ENCODE measurements at regions not wholly inside any gene's neighbourhood (a gene's known extent, or its start where the extent isn't known, plus 50 kb on each side); places are given as distances from the start of the nearest gene placed in this dataset.
"Not testable (repeated sequence)": the region's sequence is repeated elsewhere in the genome, so short reads cannot be mapped to it uniquely, and the experiment has no call there.

DNA sequence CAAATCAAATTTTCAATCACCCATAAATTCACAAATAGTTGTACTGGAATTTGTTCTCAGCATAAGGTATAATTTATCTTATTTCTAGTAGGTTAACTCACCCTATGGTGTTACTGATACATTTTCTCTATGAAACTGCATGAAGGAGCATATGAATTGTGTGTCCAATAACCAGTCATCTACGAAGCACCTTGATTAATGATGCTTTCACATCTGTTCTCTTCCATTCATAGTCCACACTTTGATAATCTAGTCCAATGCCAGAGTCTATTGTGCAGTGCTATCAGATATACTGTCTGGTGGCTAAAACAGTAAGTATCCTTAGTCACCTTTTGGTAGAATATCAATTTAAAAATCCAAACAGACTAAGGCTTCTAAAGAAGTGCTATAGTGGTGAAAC lies 876.0 kb downstream of the RPS29 start:
- DNase-seq (ENCODE audit: low read depth): no peak

DNA sequence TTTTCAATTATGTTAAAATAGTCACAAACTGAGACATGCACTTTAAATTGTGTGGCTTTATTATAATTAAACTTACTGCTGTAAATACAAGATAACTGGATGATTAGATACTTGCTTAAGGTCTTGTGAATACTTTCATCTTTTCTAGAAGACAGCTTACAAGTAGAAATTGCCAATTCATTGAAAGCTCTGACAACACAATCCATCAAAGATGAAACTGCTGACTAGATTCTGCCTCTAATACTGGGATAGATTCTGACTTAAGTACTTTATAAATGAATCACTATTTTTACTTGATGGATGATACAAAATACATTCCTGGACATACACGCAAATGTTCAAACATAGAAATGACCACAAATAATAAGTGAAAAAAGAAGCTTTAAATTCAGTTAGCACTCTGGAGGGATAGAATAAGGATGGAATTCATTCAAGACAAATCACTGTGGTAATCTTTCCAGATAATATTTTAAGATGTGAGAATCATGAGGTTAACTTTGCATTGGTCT lies 876.8 kb downstream of the RPS29 start:
- DNase-seq (ENCODE audit: low read depth): no peak

DNA sequence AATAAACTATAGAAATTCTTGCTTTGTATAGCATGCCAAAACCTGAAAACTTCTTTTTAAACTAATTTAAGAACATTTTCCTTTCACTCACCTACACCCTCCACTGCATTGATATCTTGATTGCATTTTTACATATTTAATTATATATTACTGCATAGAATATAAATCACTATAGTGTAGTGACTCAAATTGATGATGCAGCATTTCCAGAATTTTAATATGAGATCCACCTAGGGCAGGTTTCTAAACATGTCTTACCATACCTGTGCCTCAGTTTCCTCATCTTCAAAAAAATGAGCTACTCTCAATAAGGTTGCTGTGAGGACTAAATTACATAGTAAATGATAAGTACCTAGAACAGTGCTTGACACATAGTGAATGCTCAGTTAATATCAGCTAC lies 881.5 kb downstream of the RPS29 start:
- no peak for DNase-seq (ENCODE audit: low read depth)

DNA sequence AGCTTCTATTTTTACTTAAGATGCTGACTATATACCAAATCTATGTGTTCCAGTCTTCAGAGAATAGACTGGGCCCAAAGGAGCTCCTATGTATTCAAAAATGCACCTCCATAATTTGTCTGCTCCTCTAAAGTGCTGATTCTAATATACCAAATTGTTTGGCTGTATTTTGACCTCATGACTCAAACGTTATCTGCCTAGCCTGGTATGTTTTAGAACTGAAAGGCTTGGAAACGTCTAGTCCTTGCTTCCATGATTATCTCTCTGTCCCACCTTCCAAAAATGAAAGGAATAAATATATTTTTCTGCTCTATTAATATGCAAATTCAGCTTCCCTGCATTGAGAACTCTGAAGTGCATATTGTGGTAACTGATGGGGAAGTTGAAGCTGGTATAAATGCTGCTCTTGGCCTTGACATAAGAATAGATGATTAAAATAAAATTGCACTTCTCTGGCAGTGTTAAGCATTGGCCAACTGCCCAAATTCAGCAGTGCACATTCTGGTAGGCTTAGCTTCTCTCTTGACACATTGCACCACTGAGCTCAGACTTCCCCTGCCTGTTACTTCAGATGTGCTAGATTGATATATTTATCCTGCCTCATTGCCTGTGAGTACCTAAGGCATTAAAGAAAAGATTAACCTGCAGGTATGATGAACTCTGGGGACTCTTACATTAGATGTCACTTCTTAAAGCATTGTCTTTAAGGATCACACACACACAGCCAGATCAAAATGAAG lies 882.3 kb downstream of the RPS29 start:
- no peak for DNase-seq (ENCODE audit: low read depth)

DNA sequence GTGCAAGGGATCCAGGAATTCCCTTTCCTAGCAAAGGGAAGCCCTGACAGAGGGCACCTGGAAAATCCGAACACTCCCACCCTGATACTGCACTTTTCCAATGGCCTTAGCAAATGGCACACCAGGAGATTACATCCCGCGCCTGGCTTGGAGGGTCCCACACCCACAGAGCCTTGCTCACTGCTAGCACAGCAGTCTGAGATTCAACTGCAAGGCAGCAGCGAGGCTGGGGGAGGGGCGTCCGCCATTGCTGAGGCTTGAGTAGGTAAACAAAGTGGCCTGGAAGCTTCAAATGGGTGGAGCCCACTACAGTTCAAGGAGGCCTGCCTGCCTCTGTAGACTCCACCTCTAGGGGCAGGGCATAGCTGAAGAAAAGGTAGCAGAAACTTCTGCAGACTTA lies 888.8 kb downstream of the RPS29 start:
- DNase-seq (ENCODE audit: low read depth): not testable (repeated sequence)

DNA sequence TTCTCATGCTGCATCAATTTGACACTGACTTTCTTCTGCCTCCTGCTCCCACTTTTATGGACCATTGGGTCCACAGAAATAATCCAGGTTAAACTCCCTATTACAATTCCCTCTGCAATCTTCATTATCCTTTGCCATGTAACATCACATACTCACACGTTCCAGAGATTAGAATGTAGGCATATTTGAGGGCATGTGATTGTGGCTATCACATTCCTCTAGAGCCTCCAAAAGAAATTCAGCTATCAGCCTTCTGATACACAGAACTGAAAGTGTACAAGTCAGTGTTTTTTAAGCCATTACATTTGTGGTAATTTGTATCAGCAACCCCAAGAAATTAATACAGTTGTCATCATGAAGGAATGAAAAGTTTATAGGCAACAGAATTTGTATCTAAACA lies 892.4 kb downstream of the RPS29 start:
- DNase-seq (ENCODE audit: low read depth): no peak

DNA sequence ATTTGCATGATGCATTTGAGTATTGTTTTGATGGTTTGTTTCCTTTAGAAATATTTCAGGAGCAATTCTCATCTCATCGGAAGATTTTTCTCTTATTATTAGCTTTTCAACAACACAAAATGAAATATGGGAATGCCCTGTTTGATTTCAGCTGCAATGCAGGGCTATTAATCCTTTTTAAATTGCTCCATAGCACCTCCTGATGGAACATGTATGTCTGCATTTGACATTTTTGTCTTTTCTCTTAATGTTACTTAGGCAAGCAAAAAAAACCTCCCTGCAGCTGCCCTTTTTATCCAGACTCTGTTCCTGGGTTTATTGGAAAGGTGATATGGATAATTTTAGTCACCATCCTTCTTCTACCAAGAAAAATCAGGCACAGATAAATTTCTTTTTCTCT lies 895.8 kb downstream of the RPS29 start:
- DNase-seq (ENCODE audit: low read depth): no peak

DNA sequence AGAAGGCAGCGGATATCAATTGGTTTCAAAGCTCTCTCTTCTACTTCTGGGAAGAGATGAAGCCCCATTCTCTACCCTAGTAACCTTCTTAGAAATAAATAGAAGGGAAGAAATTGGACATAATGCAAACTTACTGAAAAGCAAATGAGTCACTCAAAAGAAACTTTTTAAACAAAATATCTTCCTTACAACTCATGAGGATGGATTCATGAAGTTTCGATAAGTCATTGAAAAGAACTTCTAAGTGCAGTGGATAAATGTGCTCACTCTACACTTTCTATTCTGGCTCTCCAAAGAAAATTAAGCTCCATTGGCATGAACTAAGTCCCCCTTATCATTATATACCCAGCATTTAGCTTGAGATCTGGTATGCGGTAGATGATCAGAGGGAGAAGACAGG lies 899.5 kb downstream of the RPS29 start:
- no peak for DNase-seq (ENCODE audit: low read depth)

DNA sequence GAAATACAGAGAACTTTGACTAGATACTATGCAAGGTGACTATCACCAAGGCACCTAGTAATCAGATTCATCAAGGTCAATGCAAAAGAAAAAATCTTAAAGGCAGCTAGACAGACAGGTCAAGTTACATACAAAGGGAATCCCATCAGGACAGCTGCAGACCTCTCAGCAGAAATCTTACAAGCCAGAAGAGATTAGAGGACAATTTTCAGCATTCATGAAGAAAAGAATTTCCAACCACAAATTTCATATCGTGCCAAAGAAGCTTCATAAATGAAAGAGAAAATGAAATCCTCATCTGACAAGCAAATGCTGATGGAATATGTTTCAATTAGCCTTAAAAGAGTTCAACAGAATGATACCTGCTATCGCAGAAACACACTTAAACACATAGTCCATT lies 913.7 kb downstream of the RPS29 start:
- no peak for DNase-seq (ENCODE audit: low read depth)

DNA sequence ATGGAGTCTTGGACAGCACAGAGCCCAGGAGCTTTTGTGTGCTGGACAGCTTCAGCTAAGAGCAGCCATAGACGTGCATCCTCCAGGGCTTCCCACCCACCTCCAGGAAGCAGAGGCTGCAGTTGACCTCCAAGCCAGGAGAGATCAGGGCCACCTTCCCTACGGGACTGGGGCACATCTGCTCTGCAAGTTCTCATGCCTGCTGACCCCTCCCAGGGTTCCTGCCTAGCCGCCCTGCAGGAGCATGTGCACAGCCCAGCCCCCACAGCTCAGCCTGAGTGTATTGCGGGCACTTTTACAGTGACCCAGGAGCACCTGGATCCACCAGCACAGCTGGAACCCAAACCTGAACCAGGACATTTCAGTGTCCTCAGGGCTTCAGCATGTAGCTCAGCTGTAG lies 915.2 kb downstream of the RPS29 start:
- DNase-seq (ENCODE audit: low read depth): no peak

DNA sequence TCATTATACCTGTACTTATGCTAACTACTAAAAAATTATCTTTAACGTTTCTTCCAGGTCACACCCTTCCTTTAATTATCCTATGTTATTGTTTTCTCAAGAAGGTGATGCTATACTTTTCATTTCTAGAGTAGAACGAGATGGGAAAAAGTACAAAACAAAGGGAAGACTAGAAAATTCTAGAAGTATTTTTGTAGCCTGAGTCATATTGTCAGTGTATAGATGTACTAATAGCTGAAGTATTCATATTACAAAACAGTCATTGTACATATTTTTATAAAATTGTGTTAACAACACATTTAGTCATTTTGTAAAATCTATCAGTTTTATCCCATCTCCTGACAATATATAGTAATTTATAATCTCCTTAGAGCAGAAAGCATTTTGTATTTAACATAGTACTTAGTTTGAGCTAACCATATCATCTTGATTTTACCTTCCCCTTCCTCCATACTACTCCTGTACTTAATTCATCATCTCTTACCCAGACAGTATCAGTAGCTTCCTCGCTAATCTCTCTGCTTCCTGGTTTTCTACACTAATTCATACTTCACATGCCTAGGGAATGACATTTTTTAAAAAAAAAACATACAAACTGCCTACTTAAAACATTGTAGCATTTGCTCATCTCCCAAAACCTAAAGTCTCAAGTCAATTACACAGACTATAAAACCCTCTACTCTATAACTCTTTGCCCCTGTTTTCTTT lies 920.9 kb downstream of the RPS29 start:
- no peak for DNase-seq (ENCODE audit: low read depth)

DNA sequence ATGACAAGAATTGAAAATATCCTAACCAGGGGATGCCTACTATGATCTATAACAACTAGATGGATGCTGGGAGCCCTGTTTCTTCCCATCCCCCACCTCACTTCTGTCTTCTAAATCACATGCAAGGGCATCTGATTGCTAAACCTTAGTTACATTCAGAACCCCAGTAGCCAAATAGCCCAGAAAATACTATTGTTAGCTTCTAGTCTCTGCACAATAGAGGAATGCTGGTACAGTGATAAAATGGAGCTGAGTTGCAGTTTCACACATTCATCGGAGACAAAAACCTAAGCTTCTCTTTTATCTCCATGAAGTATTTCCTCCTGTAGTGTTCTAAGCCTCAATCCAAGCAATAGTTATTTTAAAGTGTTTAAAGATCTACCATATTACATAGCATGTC lies 942.9 kb downstream of the RPS29 start:
- DNase-seq (ENCODE audit: low read depth): no peak

DNA sequence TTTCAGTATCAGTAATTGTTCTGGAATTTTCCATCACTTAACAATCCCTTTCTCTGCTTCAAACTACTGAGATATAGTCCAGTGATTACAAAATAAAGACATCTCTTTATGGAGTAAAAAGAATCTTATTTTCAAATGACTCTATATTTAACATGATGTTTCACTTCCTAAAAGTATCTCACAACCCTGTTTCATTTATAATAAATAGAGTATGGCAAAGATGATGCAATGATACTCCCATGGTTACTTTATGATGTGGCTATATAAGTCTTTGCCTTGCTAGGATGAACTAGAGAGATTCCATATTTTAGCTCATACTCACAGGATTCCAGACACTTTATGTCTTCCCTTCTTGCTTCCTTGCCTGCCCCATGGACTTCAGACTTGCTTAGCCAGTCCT lies 953.5 kb upstream of the MDGA2 start:
- no peak for DNase-seq (ENCODE audit: low read depth)

DNA sequence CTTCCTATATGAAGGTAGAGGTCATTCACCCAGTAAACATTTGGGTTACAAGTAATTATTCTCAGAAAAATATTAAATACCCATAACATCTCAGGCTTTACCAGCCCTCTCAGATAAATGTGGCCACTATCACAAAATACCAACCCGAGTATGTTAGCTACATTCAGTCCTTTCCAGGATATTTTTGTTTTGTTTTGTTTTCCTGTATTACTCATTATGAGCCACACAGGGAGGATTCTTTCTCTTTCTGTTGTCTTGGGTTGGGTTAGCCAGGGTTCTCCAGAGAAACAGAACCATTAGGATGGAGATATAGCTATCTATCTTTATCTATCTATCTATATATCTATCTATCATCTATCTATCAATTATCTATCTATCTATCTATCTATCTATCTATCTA lies 947.6 kb upstream of the MDGA2 start:
- DNase-seq (ENCODE audit: low read depth): no peak

DNA sequence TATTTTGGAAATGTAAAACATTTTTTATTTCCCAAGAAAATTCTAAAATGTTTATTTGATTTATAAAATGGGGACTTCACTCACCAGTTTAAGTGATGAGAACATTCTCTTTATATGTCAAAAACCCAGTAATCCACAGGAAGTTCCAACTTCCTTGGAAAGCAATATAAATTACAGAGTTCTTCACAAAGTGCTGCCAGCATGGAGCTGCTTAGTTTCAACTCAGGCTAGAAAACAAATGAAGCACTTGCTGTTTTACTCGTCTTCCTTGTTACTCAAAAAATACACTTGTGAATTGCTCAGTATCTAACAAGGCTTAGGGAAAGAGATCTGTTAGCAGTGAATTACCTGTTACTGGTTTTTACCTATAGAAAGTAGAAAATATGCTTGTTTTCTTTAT lies 942.7 kb upstream of the MDGA2 start:
- DNase-seq (ENCODE audit: low read depth): no peak

DNA sequence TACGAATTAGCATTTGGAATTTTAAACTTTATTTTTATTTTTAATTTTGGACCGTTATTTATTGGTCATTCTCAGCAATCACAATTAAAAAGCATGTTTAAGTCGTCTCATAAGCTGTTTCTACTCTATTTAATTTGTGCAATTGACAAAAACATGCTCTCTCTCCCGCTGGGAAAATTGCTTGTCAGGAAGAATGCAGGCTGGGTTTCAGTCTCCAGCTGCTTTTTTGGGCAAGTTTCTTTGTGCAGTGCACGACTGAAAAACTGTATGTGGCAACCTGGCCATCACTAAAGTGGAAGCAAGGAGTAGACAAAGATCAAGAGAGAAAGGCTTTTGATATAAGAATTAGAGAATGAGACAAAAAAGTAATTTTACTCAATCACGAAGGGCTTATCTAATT lies 941.5 kb upstream of the MDGA2 start:
- no peak for DNase-seq (ENCODE audit: low read depth)

DNA sequence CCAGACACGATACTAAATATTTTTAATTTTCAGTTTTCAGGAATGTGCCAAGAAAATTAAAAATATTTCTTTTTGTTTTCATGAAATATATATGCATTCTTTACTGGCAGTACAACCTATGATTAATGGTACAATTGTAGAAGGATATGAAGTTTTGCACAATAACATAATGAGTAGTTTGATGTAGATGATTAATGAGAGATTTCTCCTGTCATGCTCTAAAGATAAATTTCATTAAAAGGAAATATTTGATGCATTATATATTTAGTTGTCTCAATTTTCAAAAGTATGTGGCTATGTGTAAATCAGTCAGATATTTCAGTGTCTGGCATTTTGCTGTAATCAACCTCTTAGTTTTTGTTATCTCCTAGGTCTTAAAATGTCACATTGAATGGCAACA lies 940.2 kb upstream of the MDGA2 start:
- no peak for DNase-seq (ENCODE audit: low read depth)

DNA sequence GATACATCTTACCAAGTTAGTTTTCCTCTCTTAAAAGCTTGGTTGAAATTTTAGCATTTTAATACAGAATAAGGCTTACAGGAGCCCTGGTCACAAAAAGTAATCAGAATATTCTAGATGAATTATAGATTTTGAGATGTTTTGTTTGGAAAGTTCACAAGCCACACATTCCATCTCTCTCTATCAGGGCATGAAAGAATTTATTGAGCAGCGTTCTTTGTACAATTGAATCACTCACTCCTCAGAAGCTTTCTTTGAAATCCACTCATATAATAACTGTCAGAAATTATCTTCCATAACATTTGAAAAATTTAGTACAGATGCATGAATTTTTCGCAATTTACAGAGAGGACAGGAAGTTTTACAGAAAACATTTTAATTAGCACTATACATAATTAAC lies 938.6 kb upstream of the MDGA2 start:
- no peak for DNase-seq (ENCODE audit: low read depth)

DNA sequence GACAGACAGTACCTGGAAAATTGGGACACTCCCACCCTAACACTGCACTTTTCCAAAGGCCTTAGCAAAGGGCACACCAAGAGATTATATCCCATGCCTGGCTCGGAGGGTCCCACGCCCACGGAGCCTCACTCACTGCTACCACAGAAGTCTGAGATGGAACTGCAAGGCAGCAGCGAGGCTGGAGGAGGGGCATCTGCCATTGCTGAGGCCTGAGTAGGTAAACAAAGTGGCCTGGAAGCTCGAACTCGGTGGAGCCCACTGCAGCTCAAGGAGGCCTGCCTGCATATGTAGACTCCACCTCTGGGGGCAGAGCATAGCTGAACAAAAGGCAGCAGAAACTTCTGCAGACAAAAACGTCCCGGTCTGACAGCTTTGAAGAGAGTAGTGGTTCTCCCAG lies 931.6 kb upstream of the MDGA2 start:
- not testable (repeated sequence) for DNase-seq (ENCODE audit: low read depth)

DNA sequence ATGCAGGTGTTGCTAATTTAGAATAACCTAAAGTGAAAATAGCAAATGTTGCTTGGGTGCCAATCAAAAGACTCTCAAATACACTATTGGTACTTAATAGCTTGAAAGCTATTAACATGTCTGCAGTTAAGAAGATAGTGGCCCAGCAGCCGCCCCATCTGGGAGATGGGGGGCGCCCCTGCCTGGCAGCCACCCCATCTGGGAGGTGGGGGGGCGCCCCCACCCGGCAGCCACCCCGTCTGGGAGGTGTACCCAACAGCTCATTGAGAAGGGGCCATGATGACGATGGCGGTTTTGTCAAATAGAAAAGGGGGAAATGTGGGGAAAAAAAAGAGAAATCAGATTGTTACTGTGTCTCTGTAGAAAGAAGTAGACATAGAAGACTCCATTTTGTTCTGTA lies 923.1 kb upstream of the MDGA2 start:
- DNase-seq (ENCODE audit: low read depth): no peak

DNA sequence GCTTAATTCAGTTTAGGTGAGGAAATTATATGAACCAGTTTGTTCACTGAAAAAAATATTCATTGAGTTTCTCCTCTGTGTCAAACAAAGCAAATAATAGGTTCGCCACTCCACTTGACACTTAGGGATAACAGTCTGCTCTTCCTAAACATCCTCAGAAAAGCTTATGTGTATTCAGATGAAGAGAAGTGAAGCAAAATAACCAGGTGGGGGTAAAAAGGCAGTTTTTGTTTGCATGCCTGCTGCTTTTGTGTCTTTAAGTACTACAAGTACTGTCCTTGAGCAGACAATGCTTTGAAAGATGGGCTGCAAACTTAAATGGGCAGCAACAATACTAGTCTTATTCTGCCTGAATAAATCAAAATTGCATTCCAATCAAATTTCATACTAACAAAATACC lies 910.7 kb upstream of the MDGA2 start:
- no peak for DNase-seq (ENCODE audit: low read depth)

DNA sequence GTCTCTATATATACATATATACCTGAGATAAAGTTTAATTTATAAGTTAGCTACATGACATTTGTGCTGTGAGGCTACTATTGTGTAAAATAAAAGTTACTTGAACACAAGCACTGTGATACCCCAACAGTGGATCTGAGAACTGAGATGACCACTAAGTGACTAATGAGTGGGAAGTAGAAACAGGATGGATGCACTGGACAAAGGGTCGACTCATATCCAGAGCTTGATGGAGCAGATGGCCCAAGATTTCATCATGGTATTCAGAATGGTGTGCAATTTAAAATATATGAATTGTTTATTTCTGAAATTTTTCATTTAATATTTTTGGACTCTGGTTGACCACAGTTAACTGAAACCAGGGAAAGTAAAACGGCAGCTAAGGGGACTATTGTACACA lies 908.6 kb upstream of the MDGA2 start:
- no peak for DNase-seq (ENCODE audit: low read depth)

DNA sequence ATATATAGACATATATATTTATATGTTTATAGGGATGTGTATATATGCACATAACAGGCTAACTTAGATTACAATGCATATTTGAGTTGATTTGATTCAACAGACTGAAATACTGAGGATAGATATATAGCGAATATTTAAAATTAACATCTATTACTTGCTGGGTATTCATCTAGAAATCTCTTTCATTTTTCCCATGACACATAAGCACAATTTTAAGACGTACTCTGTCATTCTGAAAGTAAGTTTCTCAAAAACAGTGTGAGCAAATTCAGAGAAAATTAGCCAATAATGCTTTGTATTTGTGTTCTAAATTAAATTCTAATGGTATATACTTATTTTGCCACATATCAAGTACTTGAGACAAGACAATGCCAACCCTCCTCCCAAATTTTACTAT lies 907.5 kb upstream of the MDGA2 start:
- DNase-seq (ENCODE audit: low read depth): no peak

DNA sequence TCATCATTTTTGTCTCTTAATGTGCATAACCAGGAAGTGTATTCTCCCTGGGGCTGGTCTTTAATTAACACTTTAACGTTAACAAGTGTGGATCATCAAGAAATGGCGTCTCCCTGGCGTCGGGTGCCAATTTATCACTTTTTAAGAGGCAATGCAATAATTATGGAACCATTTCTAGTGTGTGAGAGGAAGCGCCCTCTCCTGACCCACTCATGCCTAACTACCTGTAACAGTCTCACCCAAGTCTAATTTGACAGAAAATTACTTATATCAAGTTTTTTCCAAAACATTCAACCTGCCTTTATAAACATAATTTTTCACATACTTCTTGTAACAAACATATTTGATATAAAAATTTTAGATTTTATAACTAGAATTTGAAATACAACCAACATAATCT lies 905.3 kb upstream of the MDGA2 start:
- no peak for DNase-seq (ENCODE audit: low read depth)

Measured in GM04504 (cell line).